IMR-90 (cell line): ENCODE measurements at regions not wholly inside any gene's neighbourhood (a gene's known extent, or its start where the extent isn't known, plus 50 kb on each side); places are given as distances from the start of the nearest gene placed in this dataset.

Experiments used
- CTCF ChIP-seq: conservative IDR thresholded peaks from 2 replicates; pipeline ENCODE4 v1.5.1; 2012; ENCODE audit warnings: mild to moderate bottlenecking, low read depth, low read length, improper control_type of control experiment
- MAFK ChIP-seq: IDR thresholded peaks from 2 replicates; pipeline ENCODE4 v1.6.1; 2012; ENCODE audit warnings: low read depth, low read length, improper control_type of control experiment
- POLR2A ChIP-seq: IDR thresholded peaks from 2 replicates; pipeline ENCODE4 v1.6.1; 2012; ENCODE audit warnings: mild to moderate bottlenecking, low read depth, low read length

- no peak for TF ChIP-seq POLR2A
- TF ChIP-seq MAFK: no peak
- no peak for TF ChIP-seq CTCF
Observed at GRCh38 chr4:13872155-13872554, 244.6 kb upstream of the BOD1L1 start.
